NCI-H2107 treated with DMSO at 0.1 percent for 48 hours (cell line): ENCODE measurements at regions not wholly inside any gene's neighbourhood (a gene's known extent, or its start where the extent isn't known, plus 50 kb on each side); places are given as distances from the start of the nearest gene placed in this dataset.
A peak's percentile ranks its signal among the peaks of the same experiment; 100 is the strongest.
"Not testable (repeated sequence)": the region's sequence is repeated elsewhere in the genome, so short reads cannot be mapped to it uniquely, and the experiment has no call there.

ENCODE experiments used
- DNase-seq: peaks from one replicate; lab custom pipeline; 2025; ENCODE audit not compliant: unreplicated experiment; lab: John Stamatoyannopoulos, UW

DNA sequence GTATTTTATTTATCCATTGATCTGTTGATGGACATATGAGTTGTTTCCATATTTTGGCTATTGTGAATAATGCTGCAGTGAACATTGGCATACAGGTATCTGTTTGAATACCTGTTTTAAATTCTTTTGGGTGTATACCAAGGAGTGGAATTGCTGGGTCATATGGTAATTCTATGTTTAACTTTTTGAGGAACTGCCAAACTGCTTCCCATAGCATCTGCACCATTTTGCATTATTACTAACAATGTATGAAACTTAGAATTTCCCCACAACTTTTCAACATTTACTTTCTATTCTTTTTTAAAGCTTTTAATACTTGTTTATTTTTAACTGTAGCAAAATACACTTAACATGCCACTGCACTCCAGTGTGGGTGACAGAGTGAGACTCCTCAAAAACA lies 57.0 kb upstream of the MSN start:
- DNase-seq, result no peak

DNA sequence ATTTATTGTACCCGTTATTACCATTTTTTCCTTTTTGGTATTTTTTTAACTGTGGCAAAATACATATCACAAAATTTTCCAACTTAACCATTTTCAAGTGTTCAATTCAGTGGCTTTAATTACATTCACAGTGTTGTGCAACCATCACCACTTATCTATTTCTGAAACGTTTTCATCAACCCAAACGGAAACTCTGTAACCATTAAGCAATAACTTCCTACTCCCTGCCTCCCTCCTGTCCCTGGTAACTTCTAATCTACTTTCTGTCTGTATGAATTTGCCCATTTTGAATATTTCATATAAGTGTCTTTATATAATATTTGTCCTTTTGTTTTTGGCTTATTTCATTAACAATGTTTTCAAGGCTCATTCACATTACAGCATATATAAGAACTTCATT lies 57.4 kb upstream of the MSN start:
- no peak for DNase-seq

DNA sequence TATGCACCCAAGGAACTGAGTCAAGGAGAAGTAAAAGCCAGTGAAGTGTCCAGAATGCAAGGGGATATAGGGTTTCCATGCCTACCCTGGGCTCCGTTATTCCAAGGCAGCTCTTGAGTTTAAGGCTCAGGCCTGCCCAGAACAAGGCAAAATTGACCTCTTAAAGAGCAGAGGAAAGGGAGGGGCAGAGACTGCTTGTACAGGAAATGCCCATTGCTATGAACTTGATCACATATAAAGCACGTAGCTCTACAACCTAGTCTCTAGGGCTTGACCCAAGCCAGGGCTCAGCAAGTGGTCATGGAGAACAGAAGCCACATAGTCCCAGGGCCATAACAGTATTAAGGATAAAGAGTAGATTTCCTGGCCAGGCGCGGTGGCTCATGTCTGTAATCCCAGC lies 58.2 kb upstream of the MSN start:
- no peak for DNase-seq

DNA sequence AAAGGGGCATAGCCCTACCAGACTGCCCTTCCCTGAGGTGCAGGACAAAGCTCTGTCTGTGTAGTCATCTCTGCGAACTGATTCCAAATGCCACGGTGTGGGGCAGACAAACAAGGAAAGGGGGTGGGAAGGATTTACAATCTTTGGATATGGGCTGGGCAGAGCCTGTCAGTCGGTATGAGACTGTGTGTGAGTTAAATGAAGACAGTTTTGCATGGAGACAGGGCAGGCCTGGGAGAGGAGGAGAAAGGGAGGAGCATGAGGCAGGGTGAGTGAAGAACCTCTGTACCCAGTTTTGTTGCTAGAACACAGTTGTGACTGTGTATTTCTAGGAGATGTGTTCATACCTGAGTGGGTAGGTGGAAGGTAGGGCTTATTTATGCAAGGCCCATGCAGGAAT lies 59.4 kb upstream of the MSN start:
- DNase-seq, result no peak

GRCh38 chrX:65607070-65607742 lies 60.2 kb upstream of the MSN start:
- no peak for DNase-seq

- no peak for DNase-seq
Observed at GRCh38 chrX:65602221-65602560, 65.3 kb upstream of the MSN start.

- no peak for DNase-seq
Observed at GRCh38 chrX:65601530-65602220, 65.8 kb upstream of the MSN start.

DNA sequence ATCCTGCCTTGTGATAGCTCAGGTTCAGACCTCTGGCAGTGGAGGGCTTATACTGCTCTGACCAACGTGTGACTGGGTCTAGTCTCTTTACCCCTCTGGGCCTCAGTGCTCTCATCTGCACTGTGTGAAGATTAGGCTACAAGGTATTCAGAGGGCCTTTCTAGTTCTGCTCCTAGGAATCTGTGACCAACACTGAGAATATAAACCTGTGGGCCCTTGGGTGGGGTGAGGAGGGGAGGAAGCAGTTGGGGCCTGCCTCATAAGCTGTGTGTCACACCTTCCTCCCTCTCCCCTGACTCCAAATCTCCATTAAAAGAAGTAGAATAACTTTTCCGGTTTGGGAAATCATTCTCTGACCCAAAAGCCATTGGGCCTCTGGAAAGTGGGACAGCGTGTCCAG lies 66.3 kb upstream of the MSN start:
- DNase-seq, result no peak

GRCh38 chrX:65600106-65600505 lies 65.5 kb upstream of the LAS1L start:
- no peak for DNase-seq

DNA sequence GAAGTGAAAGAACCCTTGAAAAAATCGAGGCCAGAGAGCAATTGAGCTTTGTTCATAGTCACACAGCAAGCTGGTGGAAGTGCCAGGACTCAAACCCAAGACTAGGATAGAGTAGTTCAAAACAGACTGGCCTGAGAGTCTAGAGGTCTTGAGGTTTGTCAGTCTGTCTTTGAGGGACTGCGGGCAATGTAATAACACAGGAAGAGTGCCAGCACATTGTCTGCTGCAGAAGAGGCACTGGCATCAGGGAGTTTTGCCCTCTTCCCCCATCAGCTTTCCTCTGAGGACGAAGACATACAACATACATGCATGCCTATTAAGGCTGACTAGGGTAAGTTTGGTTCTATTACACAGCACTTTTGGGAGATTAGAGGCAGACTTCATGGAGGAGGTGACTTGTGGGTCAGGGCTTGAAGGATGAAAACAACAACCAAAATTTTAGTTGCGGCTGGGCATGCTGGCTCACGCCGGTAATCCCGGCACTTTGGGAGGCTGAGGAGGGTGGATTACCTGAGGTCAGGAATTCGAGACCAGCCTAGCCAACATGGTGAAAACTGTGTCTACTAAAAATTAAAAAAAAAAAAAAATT lies 64.1 kb upstream of the LAS1L start:
- DNase-seq, result no peak

DNA sequence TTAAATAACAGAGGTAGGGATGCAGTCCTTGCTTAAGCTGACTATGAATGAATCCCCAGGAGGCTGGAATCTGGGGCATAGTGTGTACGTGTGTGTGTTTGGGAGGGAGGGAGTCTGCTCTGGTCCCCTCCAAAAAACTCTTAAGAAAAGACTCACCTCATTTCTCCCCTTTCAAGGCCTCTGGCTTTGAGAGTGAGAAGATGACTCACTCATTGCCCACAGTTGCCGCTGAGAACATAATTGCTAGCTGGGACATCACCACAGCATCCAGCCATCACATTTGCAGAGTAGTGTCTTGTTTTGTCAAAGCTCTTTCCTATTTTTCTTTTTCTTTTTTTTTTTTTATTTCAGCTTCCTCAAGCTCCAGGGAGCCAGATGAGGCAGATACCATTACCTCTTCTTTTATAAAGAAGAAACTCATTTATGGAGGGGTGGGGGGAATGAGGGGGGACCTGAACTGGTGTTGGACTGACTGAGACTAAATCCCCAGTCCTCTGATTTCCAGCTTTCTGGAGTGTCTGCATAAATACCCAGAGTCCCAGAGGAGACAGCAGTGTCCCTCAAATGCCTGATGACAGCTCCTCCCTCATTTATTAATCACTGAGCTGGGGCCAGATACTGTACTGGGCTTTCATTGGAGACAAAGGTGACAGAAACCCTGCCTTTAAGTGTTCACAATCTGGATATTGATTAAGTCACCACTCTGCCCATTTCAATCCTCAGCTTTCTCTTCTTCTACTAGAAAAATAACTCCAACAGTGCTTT lies 61.9 kb upstream of the LAS1L start:
- no peak for DNase-seq

DNA sequence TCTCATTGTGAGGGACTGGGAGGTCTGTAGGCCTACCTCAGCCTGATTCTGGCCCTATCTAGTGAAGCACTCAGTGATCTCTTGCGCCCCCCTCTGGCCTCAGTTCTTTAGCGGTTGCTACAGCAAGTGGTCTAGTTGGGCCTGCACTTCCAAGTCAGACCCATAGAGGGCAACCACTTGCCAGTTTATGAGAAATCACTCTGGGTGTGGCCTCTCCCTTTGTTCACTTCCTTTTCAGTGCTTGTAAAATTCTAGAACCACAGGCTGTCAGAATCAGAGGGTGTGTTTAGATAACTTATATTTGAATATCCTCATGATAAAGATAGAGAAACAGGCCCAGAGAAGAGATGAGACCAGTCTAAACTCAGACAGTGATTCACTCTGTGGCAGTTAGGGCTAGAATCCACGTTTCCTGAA lies 60.9 kb upstream of the LAS1L start:
- DNase-seq, result peak; percentile 42

DNA sequence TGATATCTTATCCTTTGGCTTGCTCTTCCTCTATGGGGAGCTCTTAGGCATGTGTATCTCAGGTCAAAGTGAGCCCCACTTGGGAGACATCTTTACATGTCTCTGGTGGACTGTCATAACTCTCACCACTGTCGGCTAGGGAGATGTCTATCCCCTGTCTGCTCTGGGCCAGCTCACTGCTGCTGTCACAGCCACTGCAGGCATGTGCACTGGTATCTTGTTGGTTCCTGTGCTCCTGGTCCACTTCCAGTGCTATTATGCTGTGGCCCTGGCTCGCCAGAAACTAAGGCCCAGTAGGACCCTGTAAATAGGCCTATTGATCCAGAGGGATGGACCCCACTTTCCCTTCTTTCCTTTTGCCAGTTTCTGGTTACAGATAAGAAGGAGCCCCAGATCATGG lies 56.6 kb upstream of the LAS1L start:
- no peak for DNase-seq

DNA sequence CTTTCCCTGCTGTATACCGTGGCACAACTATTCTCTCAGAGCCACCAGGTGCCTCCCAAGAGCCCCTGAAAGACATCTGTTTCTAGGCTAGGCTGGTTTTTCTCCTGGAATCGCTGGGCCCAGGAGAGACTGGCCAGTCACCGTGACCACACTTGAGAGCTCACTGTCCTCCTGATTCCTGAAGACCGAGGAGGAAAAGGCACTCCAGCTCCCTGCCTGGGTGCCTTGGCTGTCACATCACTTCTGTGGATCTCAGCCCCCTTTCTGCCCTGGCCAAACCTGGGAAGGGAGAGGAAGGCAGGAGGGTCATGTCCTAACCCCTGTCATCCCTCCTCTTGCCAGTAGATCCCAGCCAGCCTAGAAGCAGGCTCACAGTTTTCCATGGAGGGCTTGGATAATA lies 54.7 kb upstream of the LAS1L start:
- no peak for DNase-seq

DNA sequence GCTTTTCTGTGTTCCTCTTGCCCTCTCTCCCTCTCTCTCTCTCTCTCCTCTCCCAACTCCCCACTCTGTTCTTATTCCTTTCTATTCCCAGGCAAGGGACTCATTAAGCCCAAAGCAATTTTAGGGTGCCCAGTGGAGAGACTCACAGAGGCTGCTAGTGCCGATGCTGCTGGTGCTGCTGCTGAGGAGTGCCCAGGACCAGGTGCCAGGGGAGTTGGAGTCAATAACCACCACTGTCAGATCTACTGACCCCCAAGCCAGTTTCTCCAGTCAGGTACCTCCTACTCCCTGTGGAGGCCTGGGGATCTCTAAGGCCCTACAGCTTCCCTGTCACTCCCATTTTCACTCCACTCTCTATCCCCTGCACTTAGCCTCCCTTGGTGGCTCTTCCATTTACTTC lies 54.2 kb upstream of the LAS1L start:
- DNase-seq, result no peak

DNA sequence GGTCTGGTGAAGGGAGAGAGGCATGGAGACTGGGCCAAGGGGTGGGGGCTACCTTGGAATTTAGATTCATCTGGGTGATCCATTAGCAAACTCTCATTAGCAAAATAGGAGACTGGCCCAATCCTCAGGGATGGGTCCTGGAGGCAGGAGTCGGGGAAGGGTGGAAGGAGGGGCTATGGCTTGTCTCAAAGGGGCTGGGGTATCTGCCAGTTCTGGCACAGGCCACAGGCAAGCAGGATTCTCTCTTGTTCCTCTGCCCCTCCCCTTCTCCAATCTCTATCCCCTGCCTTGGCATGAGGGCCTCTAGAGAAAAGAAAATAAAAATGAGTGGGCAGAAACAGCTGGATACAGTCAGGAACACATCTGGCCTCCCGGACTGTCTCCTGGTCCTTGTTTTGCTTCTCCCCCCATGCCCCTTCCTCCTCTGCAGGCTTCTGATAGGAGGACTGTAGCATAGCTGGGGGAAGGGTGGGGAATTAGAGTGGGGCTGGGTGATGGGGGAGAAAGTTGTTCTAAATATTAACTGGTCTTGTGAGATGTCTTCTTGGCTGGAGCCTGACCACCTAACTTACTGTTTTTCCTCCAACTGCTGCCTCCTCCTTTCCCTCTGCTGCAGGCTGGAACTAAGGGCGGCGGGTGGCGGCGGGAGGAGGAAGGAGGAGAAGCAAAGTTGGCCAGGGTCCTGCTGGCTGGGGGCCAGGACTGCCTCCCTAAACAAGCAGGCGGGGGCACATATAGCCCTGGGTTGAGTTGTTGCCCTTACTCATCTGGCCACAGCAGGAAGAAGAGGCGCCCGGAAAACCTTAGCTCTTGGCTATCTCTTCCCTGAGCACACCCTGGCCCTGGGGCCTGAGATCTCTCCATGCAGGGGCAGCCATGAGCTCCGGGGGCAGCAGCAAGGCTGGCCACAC lies 53.3 kb upstream of the LAS1L start:
- no peak for DNase-seq

GRCh38 chrX:65586491-65586890 lies 51.9 kb upstream of the LAS1L start:
- no peak for DNase-seq

GRCh38 chrX:65585226-65585625 lies 50.6 kb upstream of the LAS1L start:
- DNase-seq, result not testable (repeated sequence)
